ENCODE measurements at regions not wholly inside any gene's neighbourhood (a gene's known extent, or its start where the extent isn't known, plus 50 kb on each side); places are given as distances from the start of the nearest gene placed in this dataset.

- no peak for TF ChIP-seq EP300 (IDR thresholded peaks at IDR 0.05)
- no peak for TF ChIP-seq CTCF (IDR thresholded peaks at IDR 0.05)
- TF ChIP-seq POLR2A (IDR thresholded peaks at IDR 0.05), result no peak
These were observed 451.8 kb upstream of the PCDH7 start for GRCh38 chr4:30268370-30268769.
